ENCODE measurements at regions not wholly inside any gene's neighbourhood (a gene's known extent, or its start where the extent isn't known, plus 50 kb on each side); places are given as distances from the start of the nearest gene placed in this dataset.

GRCh38 chr5:112684121-112684520 lies 53.6 kb upstream of the APC start:
- Mint-ChIP-seq H3K27me3 (ENCODE audit: insufficient read depth, low read depth, poor library complexity) (peaks cover 1% of the 10 kb centered on the region), H3K27ac (no peak overlapping the region), H3K36me3 (ENCODE audit: low read depth) (no peaks in the 10 kb centered on the region), H3K4me1 (peaks cover 15% of the 10 kb centered on the region; the same call in 2 of the 3 replicates), H3K4me3 (no peak overlapping the region), H3K9me3 (no peaks in the 10 kb centered on the region)
- DNase-seq (ENCODE audit: low spot score) (no peak), ATAC-seq (no peak)
- Histone ChIP-seq H3K27ac (ENCODE audit: low read depth) (no peak overlapping the region), H4K20me1 (replicated peaks; ENCODE audit: insufficient read depth) (no peaks in the 10 kb centered on the region), H3K4me3 (no peak overlapping the region), H3K4me2 (no peak overlapping the region), H2AFZ (peak overlapping the region; percentile 34; the same call in 1 of the 2 replicates), H3K36me3 (ENCODE audit: insufficient read depth) (no peaks in the 10 kb centered on the region), H3K9me2 (ENCODE audit: insufficient read depth) (no peaks in the 10 kb centered on the region), H3F3A (replicated peaks; ENCODE audit: low read depth) (no peaks in the 10 kb centered on the region), H3K79me2 (replicated peaks; ENCODE audit: insufficient read depth) (no peaks in the 10 kb centered on the region), H3K27me3 (ENCODE audit: insufficient read depth) (no peaks in the 10 kb centered on the region), H3K4me1 (ENCODE audit: insufficient read depth) (peaks cover 11% of the 10 kb centered on the region)
- TF ChIP-seq ZNF331 (CRISPR knock-in tag; IDR thresholded peaks at IDR 0.05; ENCODE audit: low read depth) = no peak
- TF ChIP-seq ZNF114 (CRISPR knock-in tag; IDR thresholded peaks at IDR 0.05) = no peak

DNA sequence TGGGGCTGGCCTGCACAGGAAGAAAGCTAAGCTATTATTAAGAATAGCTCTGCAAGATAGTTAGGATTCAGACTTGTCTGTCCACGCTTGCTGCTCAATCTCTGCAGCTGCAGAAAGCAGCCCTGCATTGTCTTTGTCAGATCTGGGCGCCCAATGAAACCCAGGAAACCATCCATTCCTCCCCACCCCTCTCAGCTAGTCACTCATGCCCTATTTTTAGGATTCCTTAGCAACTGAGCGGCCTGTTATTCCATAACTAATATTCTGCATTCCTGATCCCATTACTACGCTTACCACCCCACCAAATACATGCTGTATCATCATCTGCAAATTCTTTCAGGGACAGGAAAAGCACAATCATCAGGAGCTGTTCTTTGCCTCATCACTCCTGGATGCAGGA lies 52.9 kb upstream of the APC start:
- Histone ChIP-seq H3K36me3 (ENCODE audit: insufficient read depth) (no peaks in the 10 kb centered on the region), H3K4me2 (no peak overlapping the region), H3F3A (replicated peaks; ENCODE audit: low read depth) (no peaks in the 10 kb centered on the region), H3K27ac (ENCODE audit: low read depth) (no peak overlapping the region), H3K79me2 (replicated peaks; ENCODE audit: insufficient read depth) (no peaks in the 10 kb centered on the region), H3K4me3 (no peak overlapping the region), H3K9me2 (ENCODE audit: insufficient read depth) (no peaks in the 10 kb centered on the region), H4K20me1 (replicated peaks; ENCODE audit: insufficient read depth) (no peaks in the 10 kb centered on the region), H2AFZ (peak overlapping the region; percentile 34; the same call in 1 of the 2 replicates), H3K4me1 (ENCODE audit: insufficient read depth) (peaks cover 11% of the 10 kb centered on the region), H3K27me3 (ENCODE audit: insufficient read depth) (no peaks in the 10 kb centered on the region)
- TF ChIP-seq ZNF462 (CRISPR knock-in tag; IDR thresholded peaks at IDR 0.05) = no peak
- TF ChIP-seq, protein P1, sequence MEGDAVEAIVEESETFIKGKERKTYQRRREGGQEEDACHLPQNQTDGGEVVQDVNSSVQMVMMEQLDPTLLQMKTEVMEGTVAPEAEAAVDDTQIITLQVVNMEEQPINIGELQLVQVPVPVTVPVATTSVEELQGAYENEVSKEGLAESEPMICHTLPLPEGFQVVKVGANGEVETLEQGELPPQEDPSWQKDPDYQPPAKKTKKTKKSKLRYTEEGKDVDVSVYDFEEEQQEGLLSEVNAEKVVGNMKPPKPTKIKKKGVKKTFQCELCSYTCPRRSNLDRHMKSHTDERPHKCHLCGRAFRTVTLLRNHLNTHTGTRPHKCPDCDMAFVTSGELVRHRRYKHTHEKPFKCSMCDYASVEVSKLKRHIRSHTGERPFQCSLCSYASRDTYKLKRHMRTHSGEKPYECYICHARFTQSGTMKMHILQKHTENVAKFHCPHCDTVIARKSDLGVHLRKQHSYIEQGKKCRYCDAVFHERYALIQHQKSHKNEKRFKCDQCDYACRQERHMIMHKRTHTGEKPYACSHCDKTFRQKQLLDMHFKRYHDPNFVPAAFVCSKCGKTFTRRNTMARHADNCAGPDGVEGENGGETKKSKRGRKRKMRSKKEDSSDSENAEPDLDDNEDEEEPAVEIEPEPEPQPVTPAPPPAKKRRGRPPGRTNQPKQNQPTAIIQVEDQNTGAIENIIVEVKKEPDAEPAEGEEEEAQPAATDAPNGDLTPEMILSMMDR (conservative IDR thresholded peaks at IDR 0.05; ENCODE audit: low read depth in 2 of 2) = no peak
- TF ChIP-seq ZNF114 (CRISPR knock-in tag; IDR thresholded peaks at IDR 0.05) = no peak
- H3K4me3 Mint-ChIP-seq = no peak overlapping the region
- DNase-seq (ENCODE audit: low spot score) (no peak), ATAC-seq (no peak)
- no peaks in the 10 kb centered on the region for H3K9me3 Mint-ChIP-seq
- no peak overlapping the region for H3K27ac Mint-ChIP-seq
- peaks cover 1% of the 10 kb centered on the region for H3K27me3 Mint-ChIP-seq (ENCODE audit: insufficient read depth, low read depth, poor library complexity)
- peaks cover 15% of the 10 kb centered on the region; the same call in 2 of the 3 replicates for H3K4me1 Mint-ChIP-seq
- no peaks in the 10 kb centered on the region for H3K36me3 Mint-ChIP-seq (ENCODE audit: low read depth)

All from GM23338 (cell line).